ENCODE measurements at regions not wholly inside any gene's neighbourhood (a gene's known extent, or its start where the extent isn't known, plus 50 kb on each side); places are given as distances from the start of the nearest gene placed in this dataset.
"Not testable (repeated sequence)": the region's sequence is repeated elsewhere in the genome, so short reads cannot be mapped to it uniquely, and the experiment has no call there.

- no peak for DNase-seq (ENCODE audit: low spot score)
Observed at GRCh38 chr3:25844891-25845290, 55.0 kb downstream of the OXSM start.

- DNase-seq (ENCODE audit: low spot score): no peak
Observed at GRCh38 chr3:25846282-25846681, 56.4 kb downstream of the OXSM start.

- DNase-seq (ENCODE audit: low spot score): no peak
Observed at GRCh38 chr3:25849091-25849490, 59.2 kb downstream of the OXSM start.

GRCh38 chr3:25849641-25850385, 59.9 kb downstream of the OXSM start:
- DNase-seq (ENCODE audit: low spot score): no peak

- not testable (repeated sequence) for DNase-seq (ENCODE audit: low spot score)
Observed at GRCh38 chr3:25851693-25852259, 61.9 kb downstream of the OXSM start.

GRCh38 chr3:25854214-25854613, 64.3 kb downstream of the OXSM start:
- DNase-seq (ENCODE audit: low spot score): no peak

- no peak for DNase-seq (ENCODE audit: low spot score)
Observed at GRCh38 chr3:25854635-25855034, 64.7 kb downstream of the OXSM start.

GRCh38 chr3:25855266-25855784, 65.4 kb downstream of the OXSM start:
- DNase-seq (ENCODE audit: low spot score): no peak

GRCh38 chr3:25856902-25857518, 67.1 kb downstream of the OXSM start:
- peak; percentile 54 for DNase-seq (ENCODE audit: low spot score)

GRCh38 chr3:25861566-25861965, 71.7 kb downstream of the OXSM start:
- DNase-seq (ENCODE audit: low spot score): no peak

- DNase-seq (ENCODE audit: low spot score): no peak
Observed at GRCh38 chr3:25863011-25863415, 73.1 kb downstream of the OXSM start.

GRCh38 chr3:25863416-25863959, 73.6 kb downstream of the OXSM start:
- no peak for DNase-seq (ENCODE audit: low spot score)

GRCh38 chr3:25870452-25870851, 80.6 kb downstream of the OXSM start:
- no peak for DNase-seq (ENCODE audit: low spot score)

GRCh38 chr3:25872200-25872877, 82.4 kb downstream of the OXSM start:
- no peak for DNase-seq (ENCODE audit: low spot score)

- no peak for DNase-seq (ENCODE audit: low spot score)
Observed at GRCh38 chr3:25883492-25883891, 93.6 kb downstream of the OXSM start.

GRCh38 chr3:25884981-25885380, 95.1 kb downstream of the OXSM start:
- DNase-seq (ENCODE audit: low spot score): no peak

- DNase-seq (ENCODE audit: low spot score): peak; percentile 39
Observed at GRCh38 chr3:25885544-25885943, 95.7 kb downstream of the OXSM start.

- no peak for DNase-seq (ENCODE audit: low spot score)
Observed at GRCh38 chr3:25887907-25888306, 98.0 kb downstream of the OXSM start.

GRCh38 chr3:25888892-25889524, 99.1 kb downstream of the OXSM start:
- peak; percentile 4 for DNase-seq (ENCODE audit: low spot score)

GRCh38 chr3:25889525-25889917, 99.6 kb downstream of the OXSM start:
- no peak for DNase-seq (ENCODE audit: low spot score)

- DNase-seq (ENCODE audit: low spot score): no peak
Observed at GRCh38 chr3:25894101-25894500, 104.2 kb downstream of the OXSM start.

GRCh38 chr3:25895031-25895430, 105.1 kb downstream of the OXSM start:
- DNase-seq (ENCODE audit: low spot score): no peak

Measured in SW480 (cell line).